GM19455 (cell line): ENCODE measurements at regions not wholly inside any gene's neighbourhood (a gene's known extent, or its start where the extent isn't known, plus 50 kb on each side); places are given as distances from the start of the nearest gene placed in this dataset.
"Not testable (repeated sequence)": the region's sequence is repeated elsewhere in the genome, so short reads cannot be mapped to it uniquely, and the experiment has no call there.

Experiments used
- ATAC-seq: cut with Tn5 transposase; IDR thresholded peaks from one replicate; pipeline ENCODE4 v1.9.1; 2021; ENCODE audit not compliant: unreplicated experiment

DNA sequence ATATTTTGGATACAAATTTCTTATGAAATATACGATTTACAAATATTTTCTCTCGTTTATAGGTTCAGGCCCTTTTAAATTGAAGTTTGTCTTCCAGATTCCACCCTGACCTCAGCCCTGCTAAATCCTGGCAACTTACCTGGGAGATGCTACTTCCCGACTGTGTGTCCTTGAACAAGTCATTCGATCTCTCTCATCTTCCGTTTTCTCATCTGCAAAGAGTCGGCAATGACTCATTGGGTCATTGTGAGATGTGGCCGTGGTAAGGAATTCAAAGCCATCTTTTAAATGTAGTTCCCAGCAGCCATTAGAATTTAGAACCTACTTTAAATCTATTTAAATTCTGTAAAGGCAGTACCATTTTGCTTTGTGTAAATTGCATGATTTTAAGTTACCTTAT lies 72.5 kb downstream of the LHX2 start:
- ATAC-seq, result no peak

GRCh38 chr9:124087226-124087625 lies 75.7 kb downstream of the LHX2 start:
- ATAC-seq, result no peak

- no peak for ATAC-seq
These were observed 76.9 kb downstream of the LHX2 start for GRCh38 chr9:124088476-124088837.

DNA sequence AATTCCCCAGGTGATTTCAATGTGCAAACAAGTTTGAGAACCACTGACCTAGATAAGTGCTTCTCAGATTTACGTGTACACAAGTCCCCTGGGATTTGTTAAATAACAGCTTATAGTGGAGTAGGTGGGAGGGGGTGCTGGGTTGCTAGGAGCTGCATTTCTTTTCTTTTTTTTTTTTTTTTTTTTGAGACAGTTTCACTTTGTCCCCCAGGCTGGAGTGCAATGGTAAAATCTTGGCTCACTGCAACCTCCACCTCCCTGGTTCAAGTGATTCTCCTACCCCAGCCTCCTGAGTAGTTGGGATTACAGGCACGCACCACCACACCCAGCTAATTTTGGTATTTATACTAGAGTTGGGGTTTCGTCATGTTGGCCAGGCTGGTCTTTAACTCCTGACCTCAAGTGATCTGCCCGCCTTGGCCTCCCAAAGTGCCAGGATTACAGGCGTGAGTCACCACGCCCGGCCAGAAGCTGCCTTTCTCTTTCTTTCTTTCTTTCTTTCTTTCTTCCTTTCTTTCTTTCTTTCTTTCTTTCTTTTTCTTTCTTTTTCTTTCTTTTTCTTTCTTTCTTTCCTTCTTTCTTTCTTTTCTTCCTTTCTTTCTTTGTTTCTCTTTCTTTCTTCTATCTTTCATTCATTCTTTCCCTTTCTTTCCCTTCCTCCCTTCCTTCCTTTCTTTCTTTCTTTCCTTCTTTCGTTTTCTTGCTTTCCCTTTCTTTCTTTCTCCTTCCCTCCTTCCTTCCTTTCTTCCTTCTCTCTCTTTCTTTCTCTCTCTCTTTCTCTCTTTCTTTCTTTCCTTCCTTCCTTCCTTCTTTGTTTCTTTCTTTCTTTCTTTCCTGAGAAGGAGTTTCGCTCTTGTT lies 78.3 kb downstream of the LHX2 start:
- not testable (repeated sequence) for ATAC-seq

DNA sequence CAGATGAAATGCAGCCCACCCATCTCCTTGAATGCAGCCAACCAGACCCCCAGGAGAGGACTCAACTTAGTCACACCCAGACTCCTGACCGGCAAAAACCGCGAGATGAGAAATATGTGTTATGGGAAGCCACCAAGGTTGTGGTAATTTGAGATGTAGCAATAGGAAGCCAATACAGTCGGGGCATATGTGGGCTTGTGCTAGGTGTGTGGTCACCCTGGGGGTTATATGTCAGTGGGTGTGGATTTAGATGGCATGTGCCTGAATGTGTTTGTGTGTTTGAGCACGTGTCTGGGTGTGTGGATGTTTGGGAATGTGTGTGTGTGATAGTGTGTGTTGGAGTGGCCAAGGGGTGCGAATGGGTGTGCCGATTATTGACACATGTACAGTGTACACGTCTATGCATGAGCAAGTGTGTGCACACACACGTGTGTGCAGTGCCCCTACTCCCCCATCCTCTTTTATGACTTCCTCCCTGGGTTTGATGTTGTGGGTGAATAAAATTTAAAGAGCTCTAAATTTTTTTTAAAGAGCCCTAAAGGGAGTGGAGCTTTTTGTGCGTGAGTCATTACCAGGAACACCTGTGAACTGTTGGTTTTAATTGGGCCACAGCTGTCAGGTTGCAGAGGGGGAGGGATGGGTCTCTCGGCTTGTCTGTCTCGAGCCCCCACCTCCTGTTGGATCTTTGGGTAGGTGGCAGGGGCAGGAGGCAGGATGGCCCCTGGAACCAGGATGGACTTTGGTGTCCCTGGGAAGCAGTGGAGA lies 86.8 kb downstream of the LHX2 start:
- no peak for ATAC-seq

GRCh38 chr9:124099860-124100259 lies 88.3 kb downstream of the LHX2 start:
- no peak for ATAC-seq

- ATAC-seq, result no peak
These were observed 89.8 kb downstream of the LHX2 start for GRCh38 chr9:124101215-124101968.

DNA sequence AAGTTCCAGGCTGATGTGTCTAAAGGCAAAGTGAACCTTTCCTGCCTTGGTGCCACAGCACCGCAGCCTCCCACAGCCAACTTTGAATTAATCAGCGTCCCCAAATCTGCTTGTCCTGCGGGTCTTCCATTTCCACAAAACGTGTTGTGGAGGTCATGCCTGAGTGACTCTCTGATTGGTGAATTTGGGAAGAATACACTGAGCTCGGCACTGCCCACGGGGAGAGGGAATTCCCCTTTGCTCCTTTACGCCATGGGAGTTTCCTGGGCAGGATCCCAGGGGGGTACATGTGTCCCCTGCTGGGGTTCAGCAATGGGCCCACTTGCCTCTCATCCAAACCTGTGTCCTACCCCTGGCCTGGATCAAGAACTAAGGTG lies 90.4 kb downstream of the LHX2 start:
- no peak for ATAC-seq

- no peak for ATAC-seq
These were observed 90.8 kb downstream of the LHX2 start for GRCh38 chr9:124102363-124102762.

- no peak for ATAC-seq
These were observed 93.7 kb downstream of the LHX2 start for GRCh38 chr9:124105266-124105665.

DNA sequence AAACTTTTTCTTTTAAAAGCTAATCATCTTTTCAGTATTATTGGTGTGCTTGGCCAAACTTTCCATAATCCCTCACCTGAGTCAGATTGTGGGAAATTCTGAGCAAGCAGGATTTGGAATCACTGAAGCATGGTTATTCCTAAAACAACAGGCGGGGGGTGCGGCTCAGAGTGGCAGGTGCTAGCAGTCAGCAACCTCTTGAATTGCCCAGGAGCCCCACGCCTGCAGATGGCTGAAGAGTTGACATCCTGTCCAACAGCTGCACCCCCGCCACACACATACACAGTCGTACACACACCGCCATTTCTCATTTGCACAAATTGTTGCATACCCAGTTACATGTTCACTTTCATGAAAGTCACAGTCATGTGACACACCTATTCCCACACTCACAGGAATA lies 96.6 kb downstream of the LHX2 start:
- no peak for ATAC-seq

DNA sequence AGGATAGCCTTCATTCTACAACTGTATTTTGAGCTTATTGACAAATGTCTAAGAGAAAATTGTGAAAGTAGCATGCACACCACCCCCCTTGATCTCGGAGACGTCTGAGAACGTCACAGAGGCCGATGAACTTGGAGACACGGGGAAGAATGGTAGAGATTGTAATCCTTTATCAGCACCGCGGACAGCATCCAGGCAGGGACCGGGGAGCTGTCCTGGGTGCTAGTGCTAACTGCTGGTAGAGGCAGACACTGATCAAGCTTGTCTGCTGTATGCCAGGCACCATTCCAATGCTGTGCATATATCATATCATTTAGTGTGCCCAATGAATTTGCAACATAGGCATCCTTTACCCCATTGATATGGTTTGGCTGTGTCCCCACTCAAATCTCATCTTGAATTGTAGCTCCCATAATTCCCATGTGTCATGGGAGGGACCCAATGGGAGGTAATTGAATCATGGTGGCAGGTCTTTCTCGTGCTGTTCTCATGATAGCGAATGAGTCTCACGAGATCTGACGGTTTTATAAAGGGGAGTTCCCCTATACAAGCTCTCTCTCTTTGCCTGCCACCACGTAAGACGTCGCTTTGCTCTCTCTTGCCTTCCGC lies 98.8 kb downstream of the LHX2 start:
- no peak for ATAC-seq

DNA sequence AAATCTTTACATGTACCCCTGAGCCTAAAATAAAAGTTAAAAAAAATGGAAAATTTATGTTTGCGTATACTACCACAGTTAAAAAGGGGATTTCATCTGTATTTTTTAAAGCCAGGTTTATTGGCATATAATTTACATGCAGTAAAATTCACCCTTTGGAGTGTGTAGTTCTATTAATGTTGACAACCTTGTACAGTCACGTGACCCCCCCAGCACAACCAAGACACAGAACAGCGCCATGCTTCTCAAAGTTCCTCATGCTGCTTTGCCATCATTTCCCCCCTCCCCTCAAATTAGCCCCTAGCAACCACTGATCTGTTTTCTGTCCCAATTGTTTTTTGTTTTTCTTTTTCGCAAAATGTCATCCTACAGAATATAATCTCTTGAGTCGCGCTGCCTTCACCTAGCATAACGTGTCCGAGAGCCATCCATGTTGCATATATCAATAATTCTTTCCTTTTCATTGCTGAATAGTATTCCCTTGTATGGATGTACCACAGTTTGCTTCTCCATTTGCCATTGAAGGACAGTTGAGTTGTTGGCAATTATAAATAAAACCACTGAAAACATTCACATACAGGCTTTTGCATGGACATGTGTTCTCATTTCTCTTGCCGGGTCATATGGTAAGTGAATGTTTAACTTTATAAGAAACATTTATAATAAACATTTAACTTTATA lies 105.3 kb downstream of the LHX2 start:
- ATAC-seq, result no peak

GRCh38 chr9:124118894-124119293 lies 107.3 kb downstream of the LHX2 start:
- ATAC-seq, result no peak

GRCh38 chr9:124120272-124120671 lies 108.7 kb downstream of the LHX2 start:
- no peak for ATAC-seq

DNA sequence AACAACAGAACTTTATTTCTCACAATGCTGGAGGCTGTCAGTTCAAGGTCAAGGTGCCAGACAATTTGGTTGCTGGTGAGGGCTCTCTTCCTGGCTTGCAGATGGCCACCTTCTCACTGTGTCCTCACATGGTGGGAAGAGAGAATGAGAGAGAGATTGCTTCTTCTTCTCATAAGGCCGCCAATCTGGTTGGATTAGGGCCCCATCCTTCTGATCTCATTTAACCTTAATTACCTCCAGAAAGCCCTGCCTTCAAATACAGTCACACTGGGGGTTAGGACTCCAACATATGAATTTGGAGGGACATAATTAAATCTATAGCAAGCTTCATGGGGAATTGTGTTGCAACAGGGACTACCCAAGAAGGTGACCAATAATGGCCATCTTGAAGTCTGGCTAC lies 110.2 kb downstream of the LHX2 start:
- ATAC-seq, result no peak

- no peak for ATAC-seq
These were observed 110.8 kb downstream of the LHX2 start for GRCh38 chr9:124122321-124122720.

GRCh38 chr9:124122813-124123462 lies 111.4 kb downstream of the LHX2 start:
- ATAC-seq, result no peak

DNA sequence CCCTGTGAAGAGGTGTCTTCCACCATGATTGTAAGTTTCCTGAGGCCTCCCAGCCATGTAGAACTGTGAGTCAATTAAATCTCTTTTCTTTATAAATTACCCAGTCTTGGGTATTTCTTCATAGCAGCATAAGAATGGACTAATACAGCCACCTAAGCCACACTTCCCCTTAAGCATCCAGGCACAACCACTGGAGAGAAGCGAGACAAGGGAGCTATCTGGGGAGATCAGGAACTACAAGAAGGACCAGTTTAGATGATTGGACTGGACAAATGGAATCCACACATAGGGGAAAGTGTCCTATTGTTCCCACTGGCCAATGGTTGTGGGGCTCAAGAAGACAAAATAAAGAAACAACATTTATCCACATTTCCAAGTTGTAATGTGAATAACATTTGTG lies 112.1 kb downstream of the LHX2 start:
- ATAC-seq, result not testable (repeated sequence)
